IMR-90 (cell line): ENCODE measurements at regions not wholly inside any gene's neighbourhood (a gene's known extent, or its start where the extent isn't known, plus 50 kb on each side); places are given as distances from the start of the nearest gene placed in this dataset.

ENCODE experiments used
- ATAC-seq: fragments of 200-7000 bp; cut with Tn5 transposase; 2 replicates; pipeline ENCODE4 v1.9.1; 2020; ENCODE audit warnings: low read depth, mild to moderate bottlenecking, moderate library complexity
- BruUV-seq: library from RNA; stranded (reverse); fragments of 400-500 nt; replicated peaks from 2 replicates; lab custom pipeline; 2021; lab: Mats Ljungman, UMichigan
- CTCF ChIA-PET: fragments of 300-600 bp; formaldehyde crosslinking; extraction: SDS; loops from one replicate; lab custom pipeline; 2021; ENCODE audit warnings: antibody characterized with exemption; lab: Yijun Ruan, JAX
- POLR2A ChIA-PET: fragments of 300-600 bp; sonication (Branson Sonifier 250); formaldehyde crosslinking; loops from one replicate; lab custom pipeline; 2022; ENCODE audit warnings: antibody characterized with exemption; ENCODE audit not compliant: unreplicated experiment; lab: Charles Lee
- DNase-seq: peaks from one replicate; pipeline ENCODE4 v3.0.0; 2013
- H2AFZ ChIP-seq: replicated peaks from 2 replicates; pipeline ENCODE3; 2013; ENCODE audit warnings: low read length, mild to moderate bottlenecking; ENCODE audit not compliant: poor library complexity
- H2AK5ac ChIP-seq: 2 replicates; pipeline ENCODE4 v1.6.1; 2013; ENCODE audit warnings: low read depth, low read length, inconsistent platforms
- H2AK9ac ChIP-seq: replicated peaks from 2 replicates; pipeline ENCODE3; 2013; ENCODE audit warnings: mild to moderate bottlenecking, low read depth, low read length, moderate library complexity; ENCODE audit not compliant: poor library complexity
- H2BK120ac ChIP-seq: 2 replicates; pipeline ENCODE4 v1.6.1; 2013; ENCODE audit warnings: low read depth, low read length, inconsistent platforms
- H2BK15ac ChIP-seq: 3 replicates; pipeline ENCODE4 v1.6.1; 2013; ENCODE audit warnings: low read depth, low read length, inconsistent platforms
- H2BK20ac ChIP-seq: 2 replicates; pipeline ENCODE4 v1.6.1; 2013; ENCODE audit warnings: low read depth, mild to moderate bottlenecking, inconsistent platforms, low read length, moderate library complexity
- H2BK5ac ChIP-seq: 2 replicates; pipeline ENCODE4 v1.6.1; 2013; ENCODE audit warnings: mild to moderate bottlenecking, low read depth, low read length, inconsistent platforms; ENCODE audit not compliant: poor library complexity, severe bottlenecking
- H3K14ac ChIP-seq: replicated peaks from 2 replicates; pipeline ENCODE4 v1.6.1; 2013; ENCODE audit warnings: low read depth, low read length, inconsistent platforms
- H3K18ac ChIP-seq: 2 replicates; pipeline ENCODE4 v1.6.1; 2013; ENCODE audit warnings: low read depth, low read length, control low read depth
- H3K23ac ChIP-seq: 2 replicates; pipeline ENCODE4 v1.6.1; 2013; ENCODE audit warnings: low read depth, low read length, inconsistent platforms
- H3K27ac ChIP-seq: 2 replicates; pipeline ENCODE4 v1.5.1; 2013; ENCODE audit warnings: mild to moderate bottlenecking, control low read depth, low read length; ENCODE audit not compliant: insufficient read depth
- H3K27me3 ChIP-seq: 2 replicates; pipeline ENCODE4 v1.6.1; 2013; ENCODE audit warnings: low read length; ENCODE audit not compliant: control insufficient read depth, insufficient read depth
- H3K36me3 ChIP-seq: 2 replicates; pipeline ENCODE4 v1.6.1; 2013; ENCODE audit warnings: low read length, mixed read lengths; ENCODE audit not compliant: control insufficient read depth, insufficient read depth
- H3K4ac ChIP-seq: 2 replicates; pipeline ENCODE4 v1.6.1; 2013; ENCODE audit warnings: low read depth, low read length, inconsistent platforms
- H3K4me1 ChIP-seq: 2 replicates; pipeline ENCODE4 v1.6.1; 2013; ENCODE audit warnings: low read length, mixed read lengths; ENCODE audit not compliant: control insufficient read depth, insufficient read depth
- H3K4me2 ChIP-seq: 2 replicates; pipeline ENCODE4 v1.6.1; 2013; ENCODE audit warnings: low read depth, mild to moderate bottlenecking, control low read depth, low read length, moderate library complexity
- H3K4me3 ChIP-seq: 2 replicates; pipeline ENCODE4 v1.5.1; 2013; ENCODE audit warnings: low read depth, mild to moderate bottlenecking, control low read depth, low read length, moderate library complexity; ENCODE audit not compliant: insufficient read depth
- H3K56ac ChIP-seq: 2 replicates; pipeline ENCODE4 v1.6.1; 2013; ENCODE audit warnings: low read length, inconsistent platforms; ENCODE audit not compliant: insufficient read depth; ENCODE audit errors: extremely low read depth
- H3K79me1 ChIP-seq, 2 experiments: 2 replicates each; pipeline ENCODE4 v1.6.1; 2013; ENCODE audit warnings: low read length in 2 of 2, inconsistent platforms in 1 of 2, low read depth in 1 of 2
- H3K9ac ChIP-seq: 2 replicates; pipeline ENCODE4 v1.6.1; 2013; ENCODE audit warnings: low read depth, low read length, control low read depth
- H3K9me1 ChIP-seq: 2 replicates; pipeline ENCODE4 v1.6.1; 2013; ENCODE audit warnings: low read length, inconsistent platforms; ENCODE audit not compliant: insufficient read depth
- H3K9me3 ChIP-seq: 2 replicates; pipeline ENCODE4 v1.6.1; 2013; ENCODE audit warnings: low read length; ENCODE audit not compliant: control insufficient read depth, insufficient read depth
- H4K20me1 ChIP-seq: 2 replicates; pipeline ENCODE4 v1.6.1; 2013; ENCODE audit warnings: low read length, inconsistent platforms; ENCODE audit not compliant: insufficient read depth
- H4K5ac ChIP-seq: 2 replicates; pipeline ENCODE4 v1.6.1; 2013; ENCODE audit warnings: mild to moderate bottlenecking, low read depth, low read length, control low read depth
- H4K8ac ChIP-seq, 2 experiments: 2 replicates each; pipeline ENCODE4 v1.6.1; 2013; ENCODE audit warnings: low read depth in 2 of 2, low read length in 2 of 2, control low read depth in 1 of 2, inconsistent platforms in 1 of 2
- H4K91ac ChIP-seq: 2 replicates; pipeline ENCODE4 v1.6.1; 2013; ENCODE audit warnings: low read depth, low read length, inconsistent platforms; ENCODE audit not compliant: insufficient read depth
- BHLHE40 ChIP-seq: fragments of 150-350 bp; IDR thresholded peaks from 2 replicates; pipeline ENCODE4 v1.6.1; 2016; ENCODE audit warnings: mild to moderate bottlenecking, low read depth, low read length
- CEBPB ChIP-seq: IDR thresholded peaks from 2 replicates; pipeline ENCODE4 v1.6.1; 2012; ENCODE audit warnings: low read depth, low read length, improper control_type of control experiment
- CHD1 ChIP-seq: IDR thresholded peaks from 2 replicates; pipeline ENCODE4 v1.6.1; 2012; ENCODE audit warnings: low read depth, low read length, improper control_type of control experiment
- FOS ChIP-seq: fragments of 150-350 bp; IDR thresholded peaks from 2 replicates; pipeline ENCODE4 v1.6.1; 2016; ENCODE audit warnings: low read depth, low read length
- MAFK ChIP-seq: IDR thresholded peaks from 2 replicates; pipeline ENCODE4 v1.6.1; 2012; ENCODE audit warnings: low read depth, low read length, improper control_type of control experiment
- MAZ ChIP-seq: IDR thresholded peaks from 2 replicates; pipeline ENCODE4 v1.6.1; 2012; ENCODE audit warnings: low read depth, mild to moderate bottlenecking, low read length, improper control_type of control experiment, moderate library complexity, borderline replicate concordance
- MXI1 ChIP-seq: IDR thresholded peaks from 2 replicates; pipeline ENCODE4 v1.6.1; 2012; ENCODE audit warnings: low read depth, mild to moderate bottlenecking, low read length, moderate library complexity, borderline replicate concordance
- NFE2L2 ChIP-seq: fragments of 150-350 bp; IDR thresholded peaks from 2 replicates; pipeline ENCODE4 v1.6.1; 2016; ENCODE audit warnings: low read depth, mild to moderate bottlenecking, low read length
- POLR2A ChIP-seq: IDR thresholded peaks from 2 replicates; pipeline ENCODE4 v1.6.1; 2012; ENCODE audit warnings: mild to moderate bottlenecking, low read depth, low read length
- RAD21 ChIP-seq: IDR thresholded peaks from 2 replicates; pipeline ENCODE4 v1.6.1; 2012; ENCODE audit warnings: low read length, improper control_type of control experiment
- RCOR1 ChIP-seq: IDR thresholded peaks from 2 replicates; pipeline ENCODE4 v1.6.1; 2012; ENCODE audit warnings: mild to moderate bottlenecking, low read length, improper control_type of control experiment; ENCODE audit not compliant: insufficient replicate concordance
- RFX5 ChIP-seq: IDR thresholded peaks from 2 replicates; pipeline ENCODE4 v1.8.0; 2012; ENCODE audit warnings: low read depth, mild to moderate bottlenecking, low read length, moderate library complexity
- SMC3 ChIP-seq: fragments of 150-350 bp; IDR thresholded peaks from 2 replicates; pipeline ENCODE4 v1.6.1; 2016; ENCODE audit warnings: low read depth, mild to moderate bottlenecking, antibody characterized with exemption, low read length, moderate library complexity
- USF2 ChIP-seq: fragments of 150-350 bp; IDR thresholded peaks from 2 replicates; pipeline ENCODE4 v1.6.1; 2017; ENCODE audit warnings: mild to moderate bottlenecking, antibody characterized with exemption, low read length, low read depth
- WGBS, 2 experiments: methylation state at CpG; one replicate each; pipeline versions ENCODE4 v1.1.5 to v1.1.7; 2013; ENCODE audit warnings: missing lambda C conversion rate in 2 of 2; ENCODE audit not compliant: insufficient read length in 1 of 2; ENCODE audit errors: extremely low coverage in 2 of 2; 5-methylcytosine and 5-hydroxymethylcytosine counted together
- dilution Hi-C: fragments of 300-500 bp; cut with HindIII; formaldehyde crosslinking; loops from one replicate; pipeline ENCODE4 v1.14.3; 2018; ENCODE audit warnings: low sequenced_read_pairs; ENCODE audit not compliant: unreplicated experiment
- in situ Hi-C: fragments of 300-500 bp; cut with MboI; formaldehyde crosslinking; loops from 3 replicates; pipeline ENCODE4 v1.14.3; 2019; ENCODE audit warnings: low sequenced_read_pairs, inconsistent platforms, mixed read lengths
- intact Hi-C: fragments of 100-400 bp; cut with micrococcal nuclease; formaldehyde crosslinking; loops from 2 replicates; pipeline ENCODE4 v1.10.0; 2022
- TF ChIP-seq, protein P1 (sequence below): fragments of 150-350 bp; IDR thresholded peaks from 2 replicates; pipeline ENCODE4 v1.6.1; 2016; ENCODE audit warnings: low read depth, mild to moderate bottlenecking, low read length, moderate library complexity, borderline replicate concordance
- TF ChIP-seq, protein P2 (sequence below): conservative IDR thresholded peaks from 2 replicates; pipeline ENCODE4 v1.5.1; 2012; ENCODE audit warnings: mild to moderate bottlenecking, low read depth, low read length, improper control_type of control experiment

GRCh38 chr5:2465383-2465782 is 286.1 kb downstream of the IRX2 start:
- in situ Hi-C loops, result no loop called here
- Histone ChIP-seq H3K4me2 (no peak overlapping the region), H3K9me1 (no peaks in the 10 kb centered on the region), H3K4me1 (no peaks in the 10 kb centered on the region), H3K18ac (no peak overlapping the region), H2AK5ac (no peak overlapping the region), H4K8ac (no peak overlapping the region), H4K5ac (no peak overlapping the region), H3K14ac (no peak overlapping the region), H3K23ac (no peak overlapping the region), H3K27ac (no peak overlapping the region), H3K36me3 (no peaks in the 10 kb centered on the region), H2BK20ac (no peak overlapping the region), H2BK120ac (no peak overlapping the region), H2AK9ac (no peak overlapping the region), H3K4me3 (no peak overlapping the region), H3K4ac (no peak overlapping the region), H3K27me3 (no peaks in the 10 kb centered on the region), H3K56ac (no peak overlapping the region), H3K79me1 (no peaks in the 10 kb centered on the region), H2BK15ac (no peak overlapping the region), H3K9ac (no peak overlapping the region), H3K9me3 (peaks cover 26% of the 10 kb centered on the region), H2BK5ac (no peak overlapping the region), H4K20me1 (no peaks in the 10 kb centered on the region), H4K91ac (no peak overlapping the region), H2AFZ (no peak overlapping the region)
- dilution Hi-C loops, result no loop called here
- TF ChIP-seq CHD1, result no peak
- TF ChIP-seq RCOR1, result no peak
- no peak for TF ChIP-seq NFE2L2
- TF ChIP-seq, protein P1, sequence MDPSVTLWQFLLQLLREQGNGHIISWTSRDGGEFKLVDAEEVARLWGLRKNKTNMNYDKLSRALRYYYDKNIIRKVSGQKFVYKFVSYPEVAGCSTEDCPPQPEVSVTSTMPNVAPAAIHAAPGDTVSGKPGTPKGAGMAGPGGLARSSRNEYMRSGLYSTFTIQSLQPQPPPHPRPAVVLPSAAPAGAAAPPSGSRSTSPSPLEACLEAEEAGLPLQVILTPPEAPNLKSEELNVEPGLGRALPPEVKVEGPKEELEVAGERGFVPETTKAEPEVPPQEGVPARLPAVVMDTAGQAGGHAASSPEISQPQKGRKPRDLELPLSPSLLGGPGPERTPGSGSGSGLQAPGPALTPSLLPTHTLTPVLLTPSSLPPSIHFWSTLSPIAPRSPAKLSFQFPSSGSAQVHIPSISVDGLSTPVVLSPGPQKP, result no peak
- no peak for TF ChIP-seq POLR2A
- TF ChIP-seq, protein P2, sequence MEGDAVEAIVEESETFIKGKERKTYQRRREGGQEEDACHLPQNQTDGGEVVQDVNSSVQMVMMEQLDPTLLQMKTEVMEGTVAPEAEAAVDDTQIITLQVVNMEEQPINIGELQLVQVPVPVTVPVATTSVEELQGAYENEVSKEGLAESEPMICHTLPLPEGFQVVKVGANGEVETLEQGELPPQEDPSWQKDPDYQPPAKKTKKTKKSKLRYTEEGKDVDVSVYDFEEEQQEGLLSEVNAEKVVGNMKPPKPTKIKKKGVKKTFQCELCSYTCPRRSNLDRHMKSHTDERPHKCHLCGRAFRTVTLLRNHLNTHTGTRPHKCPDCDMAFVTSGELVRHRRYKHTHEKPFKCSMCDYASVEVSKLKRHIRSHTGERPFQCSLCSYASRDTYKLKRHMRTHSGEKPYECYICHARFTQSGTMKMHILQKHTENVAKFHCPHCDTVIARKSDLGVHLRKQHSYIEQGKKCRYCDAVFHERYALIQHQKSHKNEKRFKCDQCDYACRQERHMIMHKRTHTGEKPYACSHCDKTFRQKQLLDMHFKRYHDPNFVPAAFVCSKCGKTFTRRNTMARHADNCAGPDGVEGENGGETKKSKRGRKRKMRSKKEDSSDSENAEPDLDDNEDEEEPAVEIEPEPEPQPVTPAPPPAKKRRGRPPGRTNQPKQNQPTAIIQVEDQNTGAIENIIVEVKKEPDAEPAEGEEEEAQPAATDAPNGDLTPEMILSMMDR, result no peak
- no peak for TF ChIP-seq RFX5
- TF ChIP-seq MAFK, result no peak
- TF ChIP-seq BHLHE40, result no peak
- TF ChIP-seq SMC3, result no peak
- TF ChIP-seq MXI1, result no peak
- no peak for TF ChIP-seq FOS
- no peak for TF ChIP-seq USF2
- TF ChIP-seq RAD21, result no peak
- no peak for TF ChIP-seq MAZ
- no peak for TF ChIP-seq CEBPB
- ATAC-seq, result no peak
- WGBS, 2 experiments, result 100% methylated on average over 1 of the region's 10 CpGs; no CpG with 5 or more reads in 1 of the 2 experiments
- no TSS peak for BruUV-seq
- intact Hi-C loops, result no loop called here
- POLR2A ChIA-PET, result no interaction called here
- no peak for DNase-seq
- CTCF ChIA-PET, result no interaction called here
